ENCODE measurements at regions not wholly inside any gene's neighbourhood (a gene's known extent, or its start where the extent isn't known, plus 50 kb on each side); places are given as distances from the start of the nearest gene placed in this dataset.
"Not testable (repeated sequence)": the region's sequence is repeated elsewhere in the genome, so short reads cannot be mapped to it uniquely, and the experiment has no call there.

DNA sequence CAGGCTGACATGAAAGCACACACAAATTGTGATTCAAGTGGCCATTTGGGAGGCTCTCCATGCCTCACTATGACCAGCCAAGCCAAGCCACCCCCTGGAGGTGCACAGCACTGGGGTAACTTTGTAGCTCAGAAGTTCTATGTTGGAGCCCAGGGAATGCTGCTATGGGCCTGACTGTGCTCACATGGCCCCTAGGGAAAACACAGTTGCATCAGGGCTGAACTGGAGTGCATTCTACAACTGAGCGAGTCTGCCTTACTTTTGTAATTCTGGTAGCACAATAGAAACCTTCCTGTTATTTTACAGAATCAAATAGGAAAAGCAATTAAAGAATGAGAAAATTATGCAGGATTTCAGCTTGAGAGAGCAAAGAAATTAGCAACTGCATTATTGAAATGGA lies 455.5 kb upstream of the TRPC7 start:
- Mint-ChIP-seq H3K27ac (no peak overlapping the region), H3K36me3 (no peaks in the 10 kb centered on the region), H3K4me3 (no peak overlapping the region), H3K9me3 (no peaks in the 10 kb centered on the region), H3K4me1 (no peaks in the 10 kb centered on the region)
- no peak for DNase-seq (ENCODE audit: low spot score in 2 of 2)
- ATAC-seq = no peak

DNA sequence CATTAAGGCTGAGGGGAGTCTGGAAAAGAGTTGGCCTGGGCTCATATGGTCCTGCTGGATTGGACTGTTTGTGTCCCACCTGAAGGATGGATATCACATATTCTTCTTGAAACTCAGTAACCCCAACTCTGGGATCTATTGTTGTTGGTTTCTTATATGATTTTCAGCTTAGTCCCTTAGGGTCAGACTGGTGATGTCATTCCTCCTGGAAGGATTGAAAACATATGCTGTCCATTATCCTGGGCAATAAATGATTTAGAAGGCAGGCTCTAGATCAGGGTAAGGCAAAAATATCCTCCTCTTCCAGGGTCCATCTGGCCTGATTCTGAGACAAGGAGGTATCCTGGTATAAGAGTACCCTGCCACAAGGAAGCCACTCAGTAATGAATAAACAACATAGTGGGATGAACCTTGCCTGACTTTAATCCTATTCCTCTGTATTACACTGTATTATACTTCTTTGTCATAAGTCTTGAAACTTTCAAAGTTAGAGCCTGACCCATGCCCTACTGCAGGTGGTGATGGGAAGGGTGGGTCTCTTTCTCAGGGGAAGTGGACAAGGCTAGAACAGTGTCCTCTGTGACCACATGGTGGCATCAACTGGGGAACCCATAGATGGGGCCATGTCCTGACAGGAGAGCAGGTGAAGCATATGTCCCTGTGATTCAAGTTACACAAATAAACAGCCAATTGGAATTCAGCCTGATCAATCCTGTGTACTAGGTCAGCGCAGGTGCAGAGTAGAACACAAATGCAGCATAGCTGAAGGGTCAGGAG lies 454.4 kb upstream of the TRPC7 start:
- Mint-ChIP-seq H3K4me3 (no peak overlapping the region), H3K9me3 (no peaks in the 10 kb centered on the region), H3K27ac (no peak overlapping the region), H3K4me1 (no peaks in the 10 kb centered on the region), H3K36me3 (no peaks in the 10 kb centered on the region)
- peak; percentile 47 for ATAC-seq
- no peak for DNase-seq (ENCODE audit: low spot score in 2 of 2)

GRCh38 chr5:136816327-136816726 lies 451.0 kb upstream of the TRPC7 start:
- Mint-ChIP-seq H3K4me1 (no peaks in the 10 kb centered on the region), H3K27ac (no peak overlapping the region), H3K36me3 (no peaks in the 10 kb centered on the region), H3K9me3 (peaks cover 2% of the 10 kb centered on the region), H3K4me3 (no peak overlapping the region)
- ATAC-seq (no peak), DNase-seq (ENCODE audit: low spot score in 2 of 2) (no peak)

GRCh38 chr5:136814619-136815378 lies 449.5 kb upstream of the TRPC7 start:
- Mint-ChIP-seq H3K4me1 (no peaks in the 10 kb centered on the region), H3K27ac (no peak overlapping the region), H3K9me3 (peaks cover 2% of the 10 kb centered on the region), H3K4me3 (no peak overlapping the region), H3K36me3 (no peaks in the 10 kb centered on the region)
- ATAC-seq (no peak), DNase-seq (ENCODE audit: low spot score in 2 of 2) (no peak)

GRCh38 chr5:136812270-136812669 lies 446.9 kb upstream of the TRPC7 start:
- not testable (repeated sequence) for H3K36me3 Mint-ChIP-seq; H3K27ac Mint-ChIP-seq; ATAC-seq; H3K4me3 Mint-ChIP-seq; H3K4me1 Mint-ChIP-seq; H3K9me3 Mint-ChIP-seq; DNase-seq (ENCODE audit: low spot score in 2 of 2)

GRCh38 chr5:136811551-136811950 lies 446.2 kb upstream of the TRPC7 start:
- Mint-ChIP-seq H3K4me3 (no peak overlapping the region), H3K4me1 (peaks cover 4% of the 10 kb centered on the region), H3K27ac (no peak overlapping the region), H3K9me3 (peaks cover 8% of the 10 kb centered on the region), H3K36me3 (no peaks in the 10 kb centered on the region)
- no peak for ATAC-seq
- no peak for DNase-seq (ENCODE audit: low spot score in 2 of 2)

DNA sequence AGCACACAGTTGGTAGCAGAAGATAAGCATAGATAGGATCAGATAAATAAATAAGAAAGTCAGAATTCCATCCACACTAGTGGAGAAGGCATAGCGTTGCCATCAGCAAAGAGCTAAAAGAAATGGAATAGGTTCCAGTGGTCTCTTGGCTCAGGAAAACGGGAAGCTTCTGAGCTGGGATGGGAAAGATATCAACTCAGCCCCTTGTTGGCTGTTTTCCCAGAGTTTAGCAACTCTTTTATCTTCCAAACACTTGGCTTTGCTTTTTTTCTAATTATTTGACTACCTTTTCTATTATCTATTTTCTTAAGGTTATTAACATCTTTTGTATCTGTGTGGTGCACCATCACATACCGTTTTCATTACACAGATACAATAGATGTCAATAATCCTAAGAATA lies 445.7 kb upstream of the TRPC7 start:
- Mint-ChIP-seq H3K36me3 (no peaks in the 10 kb centered on the region), H3K4me3 (no peak overlapping the region), H3K9me3 (peaks cover 8% of the 10 kb centered on the region), H3K27ac (no peak overlapping the region), H3K4me1 (peaks cover 4% of the 10 kb centered on the region)
- ATAC-seq (no peak), DNase-seq (ENCODE audit: low spot score in 2 of 2) (no peak)

- Mint-ChIP-seq H3K27ac (no peak overlapping the region), H3K4me1 (peaks cover 4% of the 10 kb centered on the region), H3K36me3 (no peaks in the 10 kb centered on the region), H3K9me3 (peaks cover 8% of the 10 kb centered on the region), H3K4me3 (no peak overlapping the region)
- ATAC-seq (no peak), DNase-seq (ENCODE audit: low spot score in 2 of 2) (no peak)
These were observed 445.0 kb upstream of the TRPC7 start for GRCh38 chr5:136810261-136810801.

DNA sequence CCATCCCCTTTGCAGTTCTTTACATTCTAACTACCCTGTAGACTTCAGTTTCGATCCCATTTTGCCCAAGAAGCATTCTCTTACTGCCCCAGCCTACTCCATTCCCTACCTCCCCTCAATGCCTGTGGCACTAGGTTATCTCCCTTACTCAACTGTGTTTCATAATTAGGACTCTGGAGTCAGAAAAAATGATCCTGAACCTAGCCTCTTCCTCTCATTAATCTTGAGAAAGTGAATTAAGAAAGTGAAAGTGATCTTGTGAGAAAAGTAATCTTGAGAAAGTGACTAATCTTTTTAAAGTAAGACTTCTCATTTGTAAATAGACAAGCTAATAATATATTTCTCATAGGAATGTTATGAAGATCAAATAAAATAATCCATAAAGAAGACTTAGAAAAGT lies 444.0 kb upstream of the TRPC7 start:
- no peak overlapping the region for H3K4me3 Mint-ChIP-seq
- H3K27ac Mint-ChIP-seq = no peak overlapping the region
- peaks cover 8% of the 10 kb centered on the region for H3K9me3 Mint-ChIP-seq
- ATAC-seq (no peak), DNase-seq (ENCODE audit: low spot score in 2 of 2) (no peak)
- H3K36me3 Mint-ChIP-seq = no peaks in the 10 kb centered on the region
- peaks cover 4% of the 10 kb centered on the region for H3K4me1 Mint-ChIP-seq

DNA sequence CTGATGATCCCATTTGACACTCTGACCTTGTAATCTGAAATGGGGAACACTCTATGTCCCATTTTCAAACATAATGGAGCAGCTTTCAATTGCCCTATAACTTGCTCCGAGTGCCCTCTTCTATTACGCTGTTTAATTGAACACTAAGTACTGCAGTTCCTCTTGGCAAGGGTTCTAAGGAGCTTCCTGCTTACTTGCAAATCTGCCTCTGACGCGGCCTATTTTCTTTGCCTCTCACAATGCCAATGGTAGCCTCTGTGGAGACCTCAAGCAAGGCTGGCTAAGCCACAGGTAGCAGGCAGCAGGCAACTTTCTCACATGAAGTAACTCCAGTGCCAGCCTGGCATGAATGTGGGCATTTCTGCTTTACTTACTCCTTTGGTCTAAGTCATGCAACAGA lies 443.4 kb upstream of the TRPC7 start:
- ATAC-seq = no peak
- H3K4me1 Mint-ChIP-seq = peaks cover 4% of the 10 kb centered on the region
- H3K27ac Mint-ChIP-seq = no peak overlapping the region
- no peak for DNase-seq (ENCODE audit: low spot score in 2 of 2)
- H3K36me3 Mint-ChIP-seq = no peaks in the 10 kb centered on the region
- no peak overlapping the region for H3K4me3 Mint-ChIP-seq
- peaks cover 10% of the 10 kb centered on the region for H3K9me3 Mint-ChIP-seq

GRCh38 chr5:136805466-136805865 lies 440.1 kb upstream of the TRPC7 start:
- no peak overlapping the region for H3K4me3 Mint-ChIP-seq
- ATAC-seq (no peak), DNase-seq (ENCODE audit: low spot score in 2 of 2) (no peak)
- H3K4me1 Mint-ChIP-seq = peaks cover 4% of the 10 kb centered on the region
- peaks cover 9% of the 10 kb centered on the region for H3K9me3 Mint-ChIP-seq
- no peaks in the 10 kb centered on the region for H3K36me3 Mint-ChIP-seq
- no peak overlapping the region for H3K27ac Mint-ChIP-seq

DNA sequence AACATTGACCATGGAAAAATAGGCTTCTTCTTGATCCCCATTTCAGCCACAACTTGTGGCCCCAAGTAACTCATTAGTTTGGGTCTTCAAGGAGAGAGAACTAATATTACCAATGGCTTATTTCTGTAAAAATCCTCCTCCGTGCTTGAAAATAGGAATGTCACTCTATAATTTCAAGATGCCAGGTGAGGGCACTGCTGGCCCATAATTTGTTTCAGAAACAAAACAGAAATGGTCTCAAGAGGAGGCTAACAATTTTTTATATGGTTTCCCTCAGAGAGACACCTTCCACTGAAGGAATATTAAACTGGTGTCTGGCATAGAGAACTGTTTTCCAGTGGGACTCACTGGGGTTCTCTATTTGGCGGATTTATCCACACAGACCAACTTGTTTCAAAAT lies 437.0 kb upstream of the TRPC7 start:
- no peak for DNase-seq (ENCODE audit: low spot score in 2 of 2)
- Mint-ChIP-seq H3K27ac (no peak overlapping the region), H3K4me3 (no peak overlapping the region), H3K4me1 (no peaks in the 10 kb centered on the region), H3K36me3 (no peaks in the 10 kb centered on the region), H3K9me3 (peaks cover 3% of the 10 kb centered on the region)
- no peak for ATAC-seq

DNA sequence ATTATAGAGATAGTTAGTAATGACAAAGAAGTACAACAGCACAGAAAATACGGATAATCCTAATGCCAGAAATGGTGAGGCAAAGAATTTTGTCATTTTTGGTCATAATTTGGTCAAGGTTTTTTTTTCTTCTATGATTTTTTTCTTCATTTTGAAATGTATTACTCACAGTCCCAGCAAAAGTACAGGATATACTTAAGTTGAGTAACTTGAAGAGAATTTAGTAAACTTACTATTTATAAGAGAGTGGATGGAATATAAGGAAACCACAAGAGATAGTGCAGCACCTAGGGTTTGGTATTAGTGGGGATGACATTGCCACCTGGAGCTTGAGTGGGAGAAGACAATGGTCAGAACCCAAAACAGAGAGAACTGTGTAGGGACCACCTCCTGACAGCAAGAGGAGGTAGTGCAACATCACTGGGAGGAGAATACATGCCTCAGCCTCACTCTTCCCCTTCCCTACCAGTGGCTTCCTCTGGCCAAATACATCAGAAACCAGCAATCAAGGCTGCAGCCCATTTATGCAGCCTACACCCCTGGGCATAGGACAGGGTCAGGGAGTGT lies 434.5 kb upstream of the TRPC7 start:
- no peak overlapping the region for H3K27ac Mint-ChIP-seq
- H3K36me3 Mint-ChIP-seq = no peaks in the 10 kb centered on the region
- ATAC-seq = no peak
- no peaks in the 10 kb centered on the region for H3K4me1 Mint-ChIP-seq
- no peak for DNase-seq (ENCODE audit: low spot score in 2 of 2)
- H3K4me3 Mint-ChIP-seq = no peak overlapping the region
- peaks cover 3% of the 10 kb centered on the region for H3K9me3 Mint-ChIP-seq

GRCh38 chr5:136793300-136793699 lies 428.0 kb upstream of the TRPC7 start:
- H3K27ac Mint-ChIP-seq = no peak overlapping the region
- H3K36me3 Mint-ChIP-seq = no peaks in the 10 kb centered on the region
- ATAC-seq = no peak
- DNase-seq (ENCODE audit: low spot score in 2 of 2) = no peak
- H3K9me3 Mint-ChIP-seq = peaks cover 3% of the 10 kb centered on the region
- no peak overlapping the region for H3K4me3 Mint-ChIP-seq
- no peaks in the 10 kb centered on the region for H3K4me1 Mint-ChIP-seq

DNA sequence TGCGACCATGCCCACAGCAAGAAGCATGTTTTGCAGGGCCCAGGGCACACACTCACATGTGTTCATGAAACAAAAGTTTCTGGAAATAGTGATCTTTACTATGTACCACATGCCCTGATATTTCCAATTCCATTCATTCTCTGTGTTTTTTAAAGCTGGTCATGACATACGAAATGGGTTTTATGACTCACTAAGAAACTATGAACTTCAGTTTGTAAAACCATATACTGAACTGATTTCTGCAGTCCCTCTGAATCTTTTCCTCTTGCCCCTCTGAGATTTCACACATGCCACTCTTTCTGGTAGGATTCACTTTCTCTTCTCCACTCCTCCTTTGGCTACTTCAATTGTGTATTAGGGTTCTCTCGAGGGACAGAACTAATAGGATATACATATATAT lies 416.1 kb upstream of the TRPC7 start:
- DNase-seq (ENCODE audit: low spot score in 2 of 2) (no peak), ATAC-seq (no peak)
- H3K9me3 Mint-ChIP-seq = peaks cover 4% of the 10 kb centered on the region
- no peak overlapping the region for H3K4me3 Mint-ChIP-seq
- H3K27ac Mint-ChIP-seq = no peak overlapping the region
- no peaks in the 10 kb centered on the region for H3K4me1 Mint-ChIP-seq
- H3K36me3 Mint-ChIP-seq = no peaks in the 10 kb centered on the region

- Mint-ChIP-seq H3K9me3 (peaks cover 4% of the 10 kb centered on the region), H3K4me3 (no peak overlapping the region), H3K27ac (no peak overlapping the region), H3K36me3 (no peaks in the 10 kb centered on the region), H3K4me1 (no peaks in the 10 kb centered on the region)
- no peak for ATAC-seq
- DNase-seq (ENCODE audit: low spot score in 2 of 2) = no peak
These were observed 415.2 kb upstream of the TRPC7 start for GRCh38 chr5:136780518-136780917.

Measured in stimulated activated effector memory CD8-positive, alpha-beta T cell treated with anti-CD3 and anti-CD28 coated beads, Interleukin-12 subunit alpha, Interleukin-12 subunit beta, amount 100 ng/mL, for 72 hours (primary cell).